ENCODE measurements at regions not wholly inside any gene's neighbourhood (a gene's known extent, or its start where the extent isn't known, plus 50 kb on each side); places are given as distances from the start of the nearest gene placed in this dataset.
A peak's percentile ranks its signal among the peaks of the same experiment; 100 is the strongest.

GRCh38 chr10:9302140-9302746 lies 1247.8 kb downstream of the GATA3 start:
- no peaks in the 10 kb centered on the region for H3K9me2 ChIP-seq (replicated peaks; ENCODE audit: control insufficient read depth, low read length)
- H4K20me1 ChIP-seq (ENCODE audit: control insufficient read depth, insufficient read depth, low read depth, low read length): no peaks in the 10 kb centered on the region
- no peak overlapping the region for H3K27ac ChIP-seq (ENCODE audit: low read depth, low read length)
- H3K79me2 ChIP-seq (ENCODE audit: control insufficient read depth, low read length): no peaks in the 10 kb centered on the region
- TF ChIP-seq CTCF (IDR thresholded peaks at IDR 0.05; ENCODE audit: low read depth, low read length, poor library complexity, severe bottlenecking) (peak; percentile 45), EZH2phosphoT487 (IDR thresholded peaks at IDR 0.05; ENCODE audit: borderline replicate concordance, low read length) (no peak)
- H3K9me3 ChIP-seq (ENCODE audit: control insufficient read depth, insufficient read depth, low read length): no peaks in the 10 kb centered on the region
- H3K4me2 ChIP-seq (ENCODE audit: low read length): no peak overlapping the region
- H3K27me3 ChIP-seq (ENCODE audit: control insufficient read depth, low read length): no peaks in the 10 kb centered on the region; the same call in 1 of the 2 replicates
- H3K4me3 ChIP-seq (ENCODE audit: low read length): no peak overlapping the region
- H3F3A ChIP-seq (ENCODE audit: control insufficient read depth, insufficient read depth): no peaks in the 10 kb centered on the region
- no peaks in the 10 kb centered on the region for H3K4me1 ChIP-seq (ENCODE audit: control insufficient read depth, low read length)
- no peaks in the 10 kb centered on the region for H3K36me3 ChIP-seq (ENCODE audit: control insufficient read depth, low read length)

DNA sequence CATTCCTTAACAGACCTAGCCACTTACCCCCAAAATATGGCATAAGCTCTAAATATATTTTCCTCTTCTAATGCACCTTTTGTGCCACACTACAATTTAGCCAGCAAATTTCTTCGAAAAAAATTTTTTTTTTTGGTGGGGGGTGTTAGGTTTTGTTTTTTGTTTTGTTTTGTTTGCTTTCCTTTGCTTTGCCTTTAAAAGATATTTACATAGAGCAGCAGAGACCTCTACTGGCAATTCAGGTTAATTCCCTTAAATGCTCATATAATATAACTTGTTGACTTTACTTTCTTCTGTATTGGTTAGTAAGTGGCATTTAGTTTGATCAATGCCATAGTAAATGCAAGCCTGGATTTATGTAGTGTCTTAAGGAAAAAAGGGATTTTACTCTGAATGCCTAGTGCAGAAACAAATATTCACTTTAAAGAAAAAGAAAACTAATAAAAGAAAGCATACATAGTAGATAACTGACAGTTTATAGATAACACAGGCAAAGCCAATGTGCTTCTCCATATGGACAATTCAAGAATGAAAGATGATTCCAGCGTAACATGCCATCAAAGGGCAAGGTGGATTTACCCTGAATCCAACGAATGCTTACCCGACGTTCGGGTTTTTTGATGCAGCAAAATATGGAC lies 1250.6 kb downstream of the GATA3 start:
- H3K9me2 ChIP-seq (replicated peaks; ENCODE audit: control insufficient read depth, low read length): no peaks in the 10 kb centered on the region
- no peaks in the 10 kb centered on the region for H3K4me1 ChIP-seq (ENCODE audit: control insufficient read depth, low read length)
- no peak overlapping the region for H3K4me2 ChIP-seq (ENCODE audit: low read length)
- H3K4me3 ChIP-seq (ENCODE audit: low read length): no peak overlapping the region
- no peaks in the 10 kb centered on the region; the same call in 1 of the 2 replicates for H3K27me3 ChIP-seq (ENCODE audit: control insufficient read depth, low read length)
- no peaks in the 10 kb centered on the region for H3K9me3 ChIP-seq (ENCODE audit: control insufficient read depth, insufficient read depth, low read length)
- no peak for TF ChIP-seq EZH2phosphoT487 (IDR thresholded peaks at IDR 0.05; ENCODE audit: borderline replicate concordance, low read length)
- peak; percentile 51 for TF ChIP-seq CTCF (IDR thresholded peaks at IDR 0.05; ENCODE audit: low read depth, low read length, poor library complexity, severe bottlenecking)
- no peaks in the 10 kb centered on the region for H3F3A ChIP-seq (ENCODE audit: control insufficient read depth, insufficient read depth)
- no peaks in the 10 kb centered on the region for H3K79me2 ChIP-seq (ENCODE audit: control insufficient read depth, low read length)
- H4K20me1 ChIP-seq (ENCODE audit: control insufficient read depth, insufficient read depth, low read depth, low read length): no peaks in the 10 kb centered on the region
- H3K36me3 ChIP-seq (ENCODE audit: control insufficient read depth, low read length): no peaks in the 10 kb centered on the region
- H3K27ac ChIP-seq (ENCODE audit: low read depth, low read length): no peak overlapping the region

DNA sequence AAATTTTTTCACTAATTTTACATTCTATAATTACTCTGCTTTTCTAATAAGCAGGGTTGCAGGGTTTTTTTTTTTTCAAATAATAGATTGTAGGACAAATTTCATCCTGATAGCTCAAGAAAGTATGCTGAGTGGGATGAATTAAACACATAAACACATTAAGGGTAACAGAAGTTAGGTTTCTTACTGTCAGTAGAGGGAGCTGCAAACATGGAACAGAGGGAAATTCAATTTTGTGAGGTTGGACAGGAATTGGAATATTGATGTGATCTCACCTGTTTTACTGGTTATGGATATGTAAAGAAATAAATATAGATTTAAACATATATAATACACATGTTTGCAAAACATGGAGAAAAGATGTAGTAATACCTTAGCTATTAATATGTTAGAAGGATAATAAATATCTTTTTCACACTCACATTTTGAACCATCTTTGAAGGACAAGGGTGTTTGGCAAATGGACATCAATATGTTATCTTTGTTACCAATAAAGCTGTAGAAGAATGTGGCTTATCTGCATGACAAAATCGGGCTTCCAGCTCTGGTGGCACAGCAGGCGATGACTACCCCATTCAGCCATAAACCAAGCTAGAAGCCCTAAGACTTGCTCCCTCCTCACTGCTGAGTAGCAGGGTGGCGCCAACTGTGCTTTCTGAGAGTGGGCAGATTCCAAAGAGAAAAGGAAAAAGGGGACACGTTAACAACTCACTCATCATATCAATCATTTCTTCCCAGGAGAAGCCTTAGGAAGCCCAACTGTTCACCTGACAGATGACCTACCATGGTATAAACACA lies 1257.4 kb downstream of the GATA3 start:
- no peaks in the 10 kb centered on the region for H3K79me2 ChIP-seq (ENCODE audit: control insufficient read depth, low read length)
- no peaks in the 10 kb centered on the region for H3K9me2 ChIP-seq (replicated peaks; ENCODE audit: control insufficient read depth, low read length)
- H3K36me3 ChIP-seq (ENCODE audit: control insufficient read depth, low read length): no peaks in the 10 kb centered on the region
- H3F3A ChIP-seq (ENCODE audit: control insufficient read depth, insufficient read depth): no peaks in the 10 kb centered on the region
- H3K4me2 ChIP-seq (ENCODE audit: low read length): no peak overlapping the region
- no peaks in the 10 kb centered on the region for H3K27me3 ChIP-seq (ENCODE audit: control insufficient read depth, low read length)
- no peak overlapping the region for H3K27ac ChIP-seq (ENCODE audit: low read depth, low read length)
- H3K9me3 ChIP-seq (ENCODE audit: control insufficient read depth, insufficient read depth, low read length): no peaks in the 10 kb centered on the region
- TF ChIP-seq CTCF (IDR thresholded peaks at IDR 0.05; ENCODE audit: low read depth, low read length, poor library complexity, severe bottlenecking) (no peak), EZH2phosphoT487 (IDR thresholded peaks at IDR 0.05; ENCODE audit: borderline replicate concordance, low read length) (no peak)
- no peaks in the 10 kb centered on the region for H3K4me1 ChIP-seq (ENCODE audit: control insufficient read depth, low read length)
- no peaks in the 10 kb centered on the region for H4K20me1 ChIP-seq (ENCODE audit: control insufficient read depth, insufficient read depth, low read depth, low read length)
- no peak overlapping the region for H3K4me3 ChIP-seq (ENCODE audit: low read length)

Data from DOHH2 (cell line).